ENCODE measurements at regions not wholly inside any gene's neighbourhood (a gene's known extent, or its start where the extent isn't known, plus 50 kb on each side); places are given as distances from the start of the nearest gene placed in this dataset.
"Not testable (repeated sequence)": the region's sequence is repeated elsewhere in the genome, so short reads cannot be mapped to it uniquely, and the experiment has no call there.

DNA sequence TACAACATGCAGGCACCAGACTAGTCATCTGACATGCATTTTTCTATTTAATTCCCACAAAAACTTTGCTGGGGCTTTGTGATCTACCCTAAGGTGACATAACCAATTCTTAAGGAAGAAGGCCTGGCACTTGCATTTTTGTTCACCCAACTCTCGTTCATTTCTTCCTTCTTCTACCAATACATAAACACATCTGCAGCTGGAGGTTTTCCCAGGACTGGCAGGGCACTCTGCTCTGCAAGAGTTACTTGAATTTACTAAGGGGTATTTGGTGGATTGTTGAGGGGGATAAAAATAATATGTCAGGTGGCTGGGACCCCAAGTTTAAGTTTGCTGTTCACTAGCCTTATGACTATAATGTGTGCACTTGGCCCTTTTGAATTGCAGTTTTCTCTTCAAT is 111.4 kb upstream of the TRIB2 start:
- no peak for DNase-seq (ENCODE audit: low read depth in 1 of 2, low spot score in 1 of 2)

DNA sequence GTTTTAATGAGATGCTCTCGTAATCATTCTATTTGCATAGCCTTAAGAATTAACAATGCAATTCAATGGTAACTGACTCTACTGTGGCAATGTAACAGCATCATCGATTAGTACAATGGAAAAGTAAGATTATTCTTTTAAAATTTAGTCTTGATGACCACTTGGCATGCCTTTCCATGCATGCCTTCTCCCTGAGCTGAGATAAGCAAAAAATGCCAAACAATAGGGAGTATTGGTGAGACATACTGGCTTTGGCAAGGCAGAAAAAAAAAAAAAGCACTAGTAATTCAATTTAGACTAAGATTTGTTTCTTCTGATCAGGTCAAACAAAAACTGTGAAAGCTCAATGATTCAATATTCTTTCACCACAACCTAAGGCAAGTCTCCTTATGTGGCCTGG is 110.8 kb upstream of the TRIB2 start:
- DNase-seq (ENCODE audit: low read depth in 1 of 2, low spot score in 1 of 2), result no peak

DNA sequence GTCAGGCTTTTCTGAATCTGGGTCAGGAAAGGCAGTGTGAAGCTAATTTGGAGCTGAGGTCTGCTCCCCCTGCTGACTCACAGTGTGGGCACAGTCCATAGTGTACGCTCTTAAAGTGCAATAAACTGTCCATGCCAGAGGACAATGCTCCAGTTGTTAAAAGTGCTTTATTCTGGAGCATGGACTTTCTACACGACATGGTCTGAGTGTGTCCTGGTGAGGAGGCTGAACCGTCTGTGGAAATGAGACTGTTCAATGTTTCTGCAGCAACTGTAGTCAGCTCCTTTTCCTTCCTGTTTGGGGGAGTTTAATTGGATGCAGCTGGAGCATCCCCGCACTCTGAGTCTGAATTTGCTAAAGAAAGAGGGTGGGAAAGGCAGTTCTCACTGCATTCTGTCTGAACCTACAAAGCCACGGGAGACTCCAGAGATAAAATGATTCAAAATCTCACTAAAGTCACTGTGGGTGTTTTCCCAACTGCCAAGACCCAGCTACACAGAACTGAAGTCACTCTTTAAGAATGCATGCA is 110.2 kb upstream of the TRIB2 start:
- DNase-seq (ENCODE audit: low read depth in 1 of 2, low spot score in 1 of 2), result no peak

DNA sequence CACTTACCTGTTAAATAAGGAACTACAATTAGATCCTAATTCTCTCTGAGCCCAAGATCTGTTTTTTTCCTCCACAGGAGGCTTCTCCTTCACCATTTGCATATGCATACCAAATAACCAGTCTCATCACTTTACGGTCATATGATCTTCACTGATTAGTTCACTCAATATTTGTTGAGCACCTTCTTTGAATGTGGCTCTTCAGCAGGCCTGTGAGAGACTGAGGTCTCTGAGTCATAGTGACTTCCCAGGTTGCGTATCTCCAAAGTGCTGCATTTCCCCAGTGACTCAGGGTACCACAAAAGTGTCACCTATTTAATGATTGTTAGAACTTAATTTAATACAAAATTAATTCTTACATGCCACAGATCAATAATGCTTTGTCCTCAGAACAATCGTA is 108.8 kb upstream of the TRIB2 start:
- DNase-seq (ENCODE audit: low read depth in 1 of 2, low spot score in 1 of 2), result no peak

DNA sequence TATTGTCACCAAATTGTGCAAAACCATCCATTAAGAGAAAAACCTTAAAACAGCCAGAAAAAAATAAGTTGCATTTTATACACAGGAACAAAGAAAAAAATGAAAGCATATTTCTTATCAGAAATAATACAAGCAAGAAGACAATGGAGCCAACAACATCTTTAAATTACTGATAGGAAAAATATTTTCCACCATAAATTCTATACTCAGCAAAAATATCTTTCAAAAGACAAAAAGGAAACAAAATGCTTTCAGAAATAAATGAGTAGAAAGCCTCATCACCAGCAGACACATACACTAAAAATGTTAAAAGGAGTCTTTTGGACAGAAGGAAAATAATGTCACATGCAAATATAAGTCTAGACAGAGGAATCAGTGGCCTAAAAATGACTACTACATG is 106.4 kb upstream of the TRIB2 start:
- DNase-seq (ENCODE audit: low read depth in 1 of 2, low spot score in 1 of 2), result no peak

DNA sequence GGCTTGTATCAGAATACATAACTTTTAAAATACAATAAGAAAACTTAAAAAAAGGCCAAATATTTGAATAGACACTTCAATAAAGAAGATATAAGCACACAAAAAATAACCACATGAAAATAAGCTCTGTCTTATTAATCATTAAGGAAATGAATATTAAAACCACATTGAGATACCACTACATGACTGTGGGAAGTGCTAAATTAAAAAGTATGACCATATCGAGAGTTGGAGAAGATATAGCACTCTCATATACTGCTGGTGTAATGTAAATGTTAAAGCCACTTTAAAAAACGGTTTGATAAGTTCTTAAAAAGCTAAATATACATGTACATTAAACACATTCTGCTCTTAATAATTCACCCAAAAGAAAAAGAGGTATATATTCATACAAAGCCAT is 104.6 kb upstream of the TRIB2 start:
- no peak for DNase-seq (ENCODE audit: low read depth in 1 of 2, low spot score in 1 of 2)

DNA sequence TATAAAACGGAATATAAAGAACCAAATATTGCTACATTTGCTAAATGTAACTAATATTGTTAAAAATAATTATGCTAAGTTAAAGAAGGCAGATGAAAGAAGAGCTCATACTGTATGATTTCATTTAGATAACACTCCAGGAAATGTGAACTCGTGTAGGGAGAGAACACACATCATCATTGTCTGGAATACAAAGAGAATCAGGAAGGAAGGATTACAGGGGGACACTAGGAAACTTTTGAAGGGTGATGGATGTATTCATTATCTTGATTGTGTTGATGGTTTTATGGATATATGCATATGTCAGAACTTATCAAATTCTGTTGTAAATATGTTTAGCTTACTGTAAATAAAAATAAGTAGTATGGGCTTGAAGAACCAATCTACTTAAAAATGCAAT is 104.1 kb upstream of the TRIB2 start:
- DNase-seq (ENCODE audit: low read depth in 1 of 2, low spot score in 1 of 2), result no peak

DNA sequence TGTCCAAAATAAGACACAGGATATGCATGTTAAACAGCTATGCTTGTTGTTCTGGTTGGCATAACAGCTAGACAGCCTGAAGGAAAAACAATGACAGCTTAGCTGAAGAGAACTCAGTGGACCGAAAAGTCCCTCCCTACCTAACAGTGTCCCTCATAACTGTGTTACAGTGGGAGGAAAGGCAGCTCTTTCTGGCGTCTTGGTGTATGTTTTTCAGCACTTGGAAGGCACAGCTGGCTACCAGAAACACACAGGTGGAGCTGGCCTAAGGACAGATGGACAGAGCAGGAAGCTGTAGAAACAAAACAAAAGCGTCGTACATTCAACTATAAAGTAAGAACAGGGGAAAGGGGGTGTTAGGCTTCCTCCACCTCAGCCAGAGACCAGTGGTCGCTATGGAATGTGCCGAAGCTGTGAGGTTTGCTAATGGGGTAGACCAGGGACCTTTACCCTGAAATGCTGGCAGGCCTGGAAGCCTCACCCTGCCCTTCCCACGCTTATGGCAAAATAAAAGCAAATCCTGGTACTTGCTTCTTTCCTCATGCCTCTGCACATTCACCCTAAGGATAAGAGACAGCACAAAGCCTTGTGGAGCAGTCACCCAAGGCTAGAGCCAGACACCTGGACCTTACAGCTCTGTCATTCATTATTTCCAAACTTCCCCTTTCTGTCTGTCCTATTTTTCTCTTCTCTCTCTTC is 103.5 kb upstream of the TRIB2 start:
- DNase-seq (ENCODE audit: low read depth in 1 of 2, low spot score in 1 of 2), result no peak

DNA sequence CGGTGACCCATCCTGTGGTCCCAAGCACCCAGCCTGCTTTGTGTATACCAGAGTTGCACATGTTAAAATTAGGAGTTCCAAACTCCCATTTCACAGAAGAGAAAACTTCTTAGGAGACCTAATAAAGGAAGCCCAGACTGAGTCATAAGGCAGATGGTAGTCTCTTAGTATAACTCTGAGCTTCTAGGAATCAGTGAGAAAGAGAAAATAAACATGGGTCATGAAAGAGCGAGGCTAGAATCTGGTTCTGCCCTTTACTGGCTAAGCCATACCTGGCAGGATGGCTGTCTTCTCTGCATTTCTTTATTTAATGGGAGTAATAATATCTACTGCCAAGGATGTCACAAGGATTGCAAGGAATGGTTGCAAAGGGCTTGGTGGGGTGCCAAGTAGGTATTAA is 101.2 kb upstream of the TRIB2 start:
- no peak for DNase-seq (ENCODE audit: low read depth in 1 of 2, low spot score in 1 of 2)

DNA sequence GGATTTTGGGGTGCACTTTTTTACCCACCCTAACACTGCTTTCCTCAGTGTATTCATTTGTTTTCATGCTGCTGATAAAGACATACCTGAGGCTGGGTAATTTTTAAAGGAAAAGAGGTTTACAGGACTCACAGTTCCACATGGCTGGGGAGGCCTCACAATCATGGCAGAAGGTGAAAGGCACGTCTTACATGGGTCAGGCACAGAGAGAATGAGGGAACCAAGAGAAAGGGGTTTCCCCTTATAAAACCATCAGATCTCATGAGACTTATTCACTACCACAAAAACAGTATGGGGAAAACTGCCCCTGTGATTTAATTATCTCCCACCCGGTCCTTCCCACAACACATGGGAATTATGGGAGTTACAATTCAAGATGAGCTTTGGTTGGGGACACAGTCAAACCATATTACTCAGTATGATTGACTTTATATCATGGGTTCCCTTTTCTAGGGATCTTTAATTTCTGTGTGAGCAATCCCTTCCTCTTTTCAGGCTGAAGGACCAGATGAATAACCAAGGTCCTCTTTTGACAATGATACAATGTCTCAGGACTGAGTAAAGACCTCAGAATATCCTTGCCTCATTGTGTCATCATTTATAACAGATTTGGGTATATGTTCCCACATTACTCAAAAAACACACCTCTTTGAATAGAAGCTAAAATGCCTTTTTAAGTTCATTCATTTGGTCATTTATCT is 100.1 kb upstream of the TRIB2 start:
- no peak for DNase-seq (ENCODE audit: low read depth in 1 of 2, low spot score in 1 of 2)

DNA sequence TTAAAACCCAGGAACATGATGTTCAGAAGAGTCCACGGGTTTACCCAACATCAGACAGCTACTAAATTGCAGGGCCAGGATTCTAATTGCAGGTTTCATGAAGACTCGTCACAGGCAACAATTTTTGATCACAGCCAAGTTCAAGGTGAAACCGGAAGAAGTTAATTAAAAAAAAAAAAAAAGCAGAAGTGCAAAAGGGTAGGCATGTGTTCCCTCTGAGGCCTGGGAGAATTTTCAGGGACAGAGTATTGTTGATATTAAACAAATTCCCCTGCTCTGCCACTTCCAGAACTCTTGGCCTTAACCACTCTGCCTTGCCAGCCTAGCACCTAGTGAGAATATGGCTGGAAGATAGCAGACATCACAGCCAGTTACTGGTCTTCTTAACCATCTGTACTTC is 99.4 kb upstream of the TRIB2 start:
- DNase-seq (ENCODE audit: low read depth in 1 of 2, low spot score in 1 of 2), result no peak

DNA sequence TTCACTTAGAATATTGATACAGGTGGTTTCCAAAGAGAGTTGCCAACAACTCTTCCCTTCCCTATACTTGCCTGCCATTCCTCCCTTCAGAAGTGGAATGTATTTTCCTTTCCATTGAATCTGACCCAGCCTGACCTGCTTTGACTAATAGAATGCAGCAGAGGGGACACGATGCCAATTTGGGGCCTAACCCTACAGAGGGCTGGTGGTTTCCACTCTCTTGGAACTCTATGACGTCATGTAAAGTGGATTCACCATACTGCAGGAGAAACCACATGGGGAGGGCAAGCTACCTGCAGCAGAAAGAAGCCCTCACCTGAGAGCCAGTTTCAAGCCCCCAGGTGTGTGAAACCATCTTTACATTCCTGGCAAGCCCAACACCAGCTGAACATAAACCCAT is 98.9 kb upstream of the TRIB2 start:
- no peak for DNase-seq (ENCODE audit: low read depth in 1 of 2, low spot score in 1 of 2)

DNA sequence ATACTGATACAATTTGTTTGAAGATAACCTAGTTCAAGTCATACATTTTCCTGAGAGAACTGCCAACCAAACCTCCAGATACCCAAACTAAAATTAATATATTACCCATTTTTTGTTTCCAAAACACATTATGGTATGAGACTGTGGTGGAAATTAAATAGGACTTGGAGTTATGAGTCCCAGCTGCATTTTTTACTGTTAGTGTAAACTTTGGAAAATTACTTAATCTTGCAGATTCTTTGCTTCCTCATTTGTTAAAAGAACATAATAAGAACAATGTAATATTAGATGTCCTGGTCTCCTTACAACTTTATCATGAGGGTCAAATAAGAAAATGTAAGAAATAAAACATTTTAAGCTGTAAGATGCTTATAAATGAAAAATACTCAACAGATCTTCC is 98.2 kb upstream of the TRIB2 start:
- DNase-seq (ENCODE audit: low read depth in 1 of 2, low spot score in 1 of 2), result no peak

DNA sequence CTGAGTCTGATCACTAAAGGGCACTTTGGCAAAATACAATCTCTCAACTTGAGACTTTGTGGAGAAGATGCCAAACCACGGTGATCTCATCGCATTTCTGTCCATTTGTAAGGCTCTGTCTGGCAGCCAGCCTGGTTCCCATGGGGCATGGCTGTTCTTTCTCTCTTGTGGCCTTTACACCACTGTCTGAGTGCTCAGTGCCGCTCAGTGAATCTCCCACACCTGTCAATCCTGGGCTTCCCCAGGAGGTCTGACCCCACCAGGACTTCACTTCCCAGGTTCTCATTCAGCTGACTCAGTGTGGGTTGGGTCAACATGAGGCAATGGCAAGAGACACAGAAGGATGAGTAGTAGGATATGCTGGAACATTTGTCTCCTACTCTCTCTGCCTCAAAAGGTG is 96.8 kb upstream of the TRIB2 start:
- DNase-seq (ENCODE audit: low read depth in 1 of 2, low spot score in 1 of 2), result no peak

DNA sequence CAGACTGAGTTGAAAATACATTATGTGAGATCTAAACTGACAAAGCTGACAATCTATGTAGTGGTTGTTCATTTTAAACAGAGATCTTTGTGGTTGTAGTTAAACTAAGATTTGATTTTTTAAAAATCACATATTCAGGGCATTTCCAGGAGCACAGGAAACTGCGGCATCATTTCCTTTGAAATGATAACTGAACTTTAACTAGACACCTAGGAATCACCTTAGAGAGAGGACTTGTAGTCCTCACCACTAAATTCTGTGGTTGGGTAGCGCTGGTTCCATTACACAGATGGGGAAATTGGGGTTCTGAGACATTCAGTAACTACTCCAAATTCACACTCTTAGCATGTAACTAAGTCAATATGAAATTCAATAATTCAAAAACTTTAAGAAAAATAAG is 96.0 kb upstream of the TRIB2 start:
- DNase-seq (ENCODE audit: low read depth in 1 of 2, low spot score in 1 of 2), result no peak

DNA sequence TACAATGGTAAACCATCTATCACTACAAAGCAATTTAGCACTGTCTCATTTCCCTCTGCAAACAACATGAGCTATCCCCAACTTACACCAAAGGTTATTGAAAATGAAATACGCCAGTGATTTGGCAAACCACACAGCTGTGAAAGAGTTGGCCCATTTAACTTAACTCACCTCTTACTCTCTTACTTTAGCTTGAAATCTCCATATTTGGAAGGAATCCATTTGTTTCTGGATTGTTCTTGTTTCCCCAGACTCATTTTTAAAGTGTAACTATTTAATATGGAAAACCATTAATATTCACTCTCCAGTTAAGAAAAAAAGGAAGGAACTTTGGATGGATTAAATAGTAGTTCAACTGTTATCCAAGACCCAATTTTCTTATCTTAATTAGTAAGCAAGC is 93.7 kb upstream of the TRIB2 start:
- no peak for DNase-seq (ENCODE audit: low read depth in 1 of 2, low spot score in 1 of 2)

DNA sequence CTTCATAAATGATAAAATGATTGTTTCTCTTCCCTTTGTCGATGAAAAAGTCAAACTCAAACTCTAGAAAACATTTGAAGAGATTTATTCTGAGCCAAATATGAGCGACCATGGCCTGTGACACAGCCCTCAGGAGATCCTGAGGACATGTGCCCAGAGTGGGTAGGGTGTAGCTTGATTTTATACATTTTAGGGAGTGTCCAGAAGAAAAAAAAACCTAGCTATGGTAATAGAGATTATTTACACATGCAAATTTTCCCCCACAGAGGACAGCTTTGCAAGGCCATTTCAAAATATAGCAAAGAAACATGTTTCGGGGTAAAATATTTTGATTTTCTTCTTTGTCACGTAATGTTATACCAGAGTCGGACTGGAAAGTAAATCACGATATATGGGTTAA is 92.4 kb upstream of the TRIB2 start:
- no peak for DNase-seq (ENCODE audit: low read depth in 1 of 2, low spot score in 1 of 2)

DNA sequence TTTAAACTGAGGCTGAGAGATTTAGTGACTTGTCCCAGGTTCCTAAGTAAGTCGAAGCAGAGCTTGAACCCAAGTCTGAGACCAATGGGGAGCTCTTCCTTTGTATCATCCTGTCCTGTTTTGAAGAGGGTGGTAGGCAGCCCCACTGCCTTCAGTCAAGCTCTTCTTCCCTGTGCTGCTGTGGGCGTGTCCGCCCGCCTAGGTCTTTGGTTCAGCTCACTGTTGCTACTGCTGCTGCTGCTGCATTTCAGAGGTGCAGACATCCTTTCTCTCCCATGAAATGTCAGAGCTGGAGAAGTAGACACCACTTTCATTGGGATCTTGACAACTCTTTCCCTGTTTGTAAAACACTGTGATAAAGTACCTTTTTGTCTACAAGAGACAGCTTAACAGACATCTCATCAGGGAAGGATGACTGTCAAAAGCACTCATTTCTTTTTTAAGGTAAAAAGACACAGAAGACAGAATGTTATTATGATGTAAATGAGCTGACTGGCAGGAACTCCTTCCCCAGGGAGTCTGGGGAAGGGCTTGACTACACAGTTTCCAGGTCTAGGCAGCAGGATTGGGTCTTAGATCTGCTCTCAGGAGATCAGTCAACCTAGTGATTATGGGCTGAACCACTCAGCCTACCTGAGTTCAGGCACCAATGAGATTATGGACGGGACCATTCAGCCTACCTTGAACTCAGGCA is 91.7 kb upstream of the TRIB2 start:
- no peak for DNase-seq (ENCODE audit: low read depth in 1 of 2, low spot score in 1 of 2)

DNA sequence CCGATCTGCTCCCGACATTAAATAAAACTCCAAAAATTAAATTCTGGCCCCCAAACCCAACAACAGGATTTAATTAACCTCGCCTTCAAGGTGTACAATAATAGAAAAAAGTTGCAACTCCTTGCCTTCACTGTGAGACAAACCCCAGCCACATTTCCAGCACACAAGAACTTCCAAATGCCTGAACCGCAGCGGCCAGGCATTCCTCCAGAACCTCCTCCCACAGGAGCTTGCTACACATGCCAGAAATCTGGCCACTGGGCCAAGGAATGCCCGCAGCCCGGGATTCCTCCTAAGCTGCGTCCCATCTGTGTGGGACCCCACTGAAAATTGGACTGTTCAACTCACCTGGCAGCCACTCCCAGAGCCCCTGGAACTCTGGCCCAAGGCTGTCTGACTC is 88.2 kb upstream of the TRIB2 start:
- not testable (repeated sequence) for DNase-seq (ENCODE audit: low read depth in 1 of 2, low spot score in 1 of 2)

DNA sequence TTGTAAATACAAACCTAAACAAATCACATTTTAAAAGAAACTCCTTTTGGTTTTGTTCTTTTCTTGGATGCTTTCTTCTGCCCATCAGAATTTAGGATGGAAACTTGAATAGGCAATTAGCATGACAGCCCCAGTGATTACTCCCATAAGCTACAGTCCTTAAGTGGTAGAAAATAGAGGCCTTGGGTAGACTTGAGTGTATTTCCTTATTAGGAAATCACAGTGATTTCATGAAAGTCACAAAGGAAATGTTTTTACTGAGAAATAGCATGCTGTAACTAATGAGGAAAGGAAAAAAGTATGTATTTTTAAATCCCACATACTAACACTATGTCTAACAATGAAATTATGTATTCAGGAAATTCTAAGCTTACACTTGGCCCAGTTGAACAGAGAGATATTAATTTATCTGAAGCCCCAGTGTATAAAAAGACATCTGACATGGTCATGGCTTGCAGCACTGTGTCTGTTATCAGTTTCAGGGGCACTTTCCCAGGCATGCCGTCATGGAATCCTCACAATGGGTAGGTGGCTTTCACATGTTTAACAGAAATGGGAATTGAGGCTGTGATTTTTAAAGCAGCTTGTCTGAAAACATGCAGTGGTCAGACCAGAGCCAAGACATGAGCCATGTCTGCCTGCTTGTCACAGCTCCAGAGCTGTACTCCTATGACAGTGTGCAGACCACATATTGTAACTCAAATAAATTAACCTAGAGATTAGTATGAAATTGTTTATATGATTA is 79.7 kb upstream of the TRIB2 start:
- no peak for DNase-seq (ENCODE audit: low read depth in 1 of 2, low spot score in 1 of 2)

DNA sequence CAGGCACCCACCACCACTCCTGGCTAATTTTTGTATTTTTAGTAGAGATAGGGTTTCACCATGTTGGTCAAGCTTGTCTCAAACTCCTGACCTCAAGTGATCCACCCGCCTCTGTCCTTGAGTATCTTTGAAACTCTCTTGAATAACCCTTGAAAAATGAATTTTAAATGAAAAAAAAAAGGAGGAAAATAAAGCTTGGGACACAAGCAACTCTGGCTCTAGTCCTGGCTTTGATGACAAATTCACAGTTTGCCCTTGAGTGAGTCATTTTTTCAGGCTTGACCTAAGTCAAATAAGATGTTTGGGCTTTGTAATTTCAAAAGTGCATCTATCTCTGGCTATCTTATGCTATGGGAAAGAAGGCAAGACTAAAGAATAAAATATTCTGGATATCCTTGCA is 79.0 kb upstream of the TRIB2 start:
- DNase-seq (ENCODE audit: low read depth in 1 of 2, low spot score in 1 of 2), result no peak

DNA sequence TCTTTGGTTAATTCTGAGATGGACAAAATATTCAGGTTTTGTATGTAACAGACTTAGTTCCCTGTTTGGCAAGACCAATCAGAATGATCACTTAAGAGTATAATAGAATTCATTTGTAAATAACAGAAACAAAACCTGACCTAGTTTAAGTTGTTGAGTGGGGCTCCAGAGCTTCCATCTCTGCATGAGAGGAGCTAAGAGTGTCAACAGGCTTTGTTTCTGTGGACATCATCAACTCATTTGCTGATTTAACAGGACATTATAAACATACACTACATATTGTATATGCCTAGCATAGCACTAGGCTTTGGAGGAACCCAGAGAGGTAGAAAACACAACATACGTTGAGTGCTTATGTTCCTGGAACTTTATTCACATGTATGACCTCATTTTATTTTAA is 75.3 kb upstream of the TRIB2 start:
- DNase-seq (ENCODE audit: low read depth in 1 of 2, low spot score in 1 of 2), result no peak

All from activated T-helper 1 cell treated with anti-CD3 and anti-CD28 coated beads, Interleukin-2, amount 50 U/mL, for 16 hours (primary cell).